ACC112 (cell line): ENCODE measurements at regions not wholly inside any gene's neighbourhood (a gene's known extent, or its start where the extent isn't known, plus 50 kb on each side); places are given as distances from the start of the nearest gene placed in this dataset.

Experiments
- H2AFZ ChIP-seq: fragments of 200-600 bp; sonication (generic); one replicate; pipeline ENCODE4 v1.6.0; 2017; ENCODE audit warnings: antibody characterized with exemption, low read length; ENCODE audit not compliant: unreplicated experiment
- H3K27ac ChIP-seq: fragments of 200-600 bp; sonication (generic); 2 replicates; pipeline ENCODE4 v1.5.1; 2014; ENCODE audit warnings: low read depth, mild to moderate bottlenecking, antibody characterized with exemption, low read length, moderate library complexity
- H3K27me3 ChIP-seq: fragments of 200-600 bp; sonication (generic); 2 replicates; pipeline ENCODE4 v1.6.1; 2014; ENCODE audit warnings: mild to moderate bottlenecking, antibody characterized with exemption, low read length, moderate library complexity, mixed read lengths; ENCODE audit not compliant: insufficient read depth
- H3K36me3 ChIP-seq: fragments of 200-600 bp; sonication (generic); 2 replicates; pipeline ENCODE4 v1.6.1; 2016; ENCODE audit warnings: mild to moderate bottlenecking, antibody characterized with exemption, low read length, moderate library complexity, mixed read lengths; ENCODE audit not compliant: insufficient read depth
- H3K4me1 ChIP-seq: fragments of 200-600 bp; sonication (generic); one replicate; pipeline ENCODE4 v1.6.1; 2016; ENCODE audit warnings: low read length, mixed read lengths; ENCODE audit not compliant: insufficient read depth, unreplicated experiment, control insufficient read depth
- H3K4me3 ChIP-seq: fragments of 200-600 bp; sonication (generic); 2 replicates; pipeline ENCODE4 v1.5.1; 2014; ENCODE audit warnings: mild to moderate bottlenecking, low read depth, low read length
- H3K79me2 ChIP-seq: fragments of 200-600 bp; sonication (generic); one replicate; pipeline ENCODE4 v1.6.0; 2016; ENCODE audit warnings: low read length; ENCODE audit not compliant: control insufficient read depth, unreplicated experiment, insufficient read depth

GRCh38 chr18:67273288-67273687 is 243.2 kb downstream of the DSEL start:
- Histone ChIP-seq H3K27ac (no peak overlapping the region), H3K4me1 (peaks cover 15% of the 10 kb centered on the region), H3K79me2 (no peaks in the 10 kb centered on the region), H3K27me3 (no peaks in the 10 kb centered on the region), H3K36me3 (peaks cover 4% of the 10 kb centered on the region; the same call in 1 of the 2 replicates), H3K4me3 (no peak overlapping the region), H2AFZ (no peak overlapping the region)

GRCh38 chr18:67269206-67269605 is 247.3 kb downstream of the DSEL start:
- peaks cover 8% of the 10 kb centered on the region; the same call in 1 of the 2 replicates for H3K36me3 ChIP-seq
- peaks cover 37% of the 10 kb centered on the region for H3K4me1 ChIP-seq
- H3K27me3 ChIP-seq = no peaks in the 10 kb centered on the region
- no peak overlapping the region for H3K27ac ChIP-seq
- H2AFZ ChIP-seq = no peak overlapping the region
- no peaks in the 10 kb centered on the region for H3K79me2 ChIP-seq
- no peak overlapping the region for H3K4me3 ChIP-seq

GRCh38 chr18:67268530-67268929 is 248.0 kb downstream of the DSEL start:
- H2AFZ ChIP-seq = no peak overlapping the region
- no peaks in the 10 kb centered on the region for H3K27me3 ChIP-seq
- no peaks in the 10 kb centered on the region for H3K79me2 ChIP-seq
- peak overlapping the region; percentile 100 for H3K27ac ChIP-seq
- H3K4me1 ChIP-seq = peaks cover 40% of the 10 kb centered on the region
- peaks cover 8% of the 10 kb centered on the region; the same call in 1 of the 2 replicates for H3K36me3 ChIP-seq
- no peak overlapping the region for H3K4me3 ChIP-seq

- Histone ChIP-seq H3K27me3 (no peaks in the 10 kb centered on the region), H3K4me1 (peaks cover 40% of the 10 kb centered on the region), H3K27ac (peak overlapping the region; percentile 100), H3K36me3 (peaks cover 8% of the 10 kb centered on the region; the same call in 1 of the 2 replicates), H3K4me3 (peak overlapping the region; percentile 57), H3K79me2 (no peaks in the 10 kb centered on the region), H2AFZ (peak overlapping the region; percentile 3)
Observed at GRCh38 chr18:67266246-67267237, 250.0 kb downstream of the DSEL start.

- peaks cover 40% of the 10 kb centered on the region for H3K4me1 ChIP-seq
- peak overlapping the region; percentile 57 for H3K4me3 ChIP-seq
- peaks cover 8% of the 10 kb centered on the region; the same call in 1 of the 2 replicates for H3K36me3 ChIP-seq
- H3K79me2 ChIP-seq = no peaks in the 10 kb centered on the region
- peak overlapping the region; percentile 100 for H3K27ac ChIP-seq
- H2AFZ ChIP-seq = peak overlapping the region; percentile 16
- H3K27me3 ChIP-seq = no peaks in the 10 kb centered on the region
Observed at GRCh38 chr18:67265464-67266245, 250.9 kb downstream of the DSEL start.

GRCh38 chr18:67261931-67262552 is 254.5 kb downstream of the DSEL start:
- Histone ChIP-seq H3K27ac (no peak overlapping the region), H2AFZ (peak overlapping the region; percentile 55), H3K36me3 (no peaks in the 10 kb centered on the region), H3K79me2 (no peaks in the 10 kb centered on the region), H3K4me1 (peaks cover 27% of the 10 kb centered on the region), H3K27me3 (no peaks in the 10 kb centered on the region), H3K4me3 (no peak overlapping the region)

GRCh38 chr18:67260841-67261240 is 255.7 kb downstream of the DSEL start:
- Histone ChIP-seq H2AFZ (no peak overlapping the region), H3K4me1 (peaks cover 19% of the 10 kb centered on the region), H3K27ac (no peak overlapping the region)

GRCh38 chr18:67250776-67251424 is 265.6 kb downstream of the DSEL start:
- H3K27ac ChIP-seq = no peak overlapping the region
- H3K4me1 ChIP-seq = no peaks in the 10 kb centered on the region
- no peaks in the 10 kb centered on the region for H3K79me2 ChIP-seq
- no peak overlapping the region for H2AFZ ChIP-seq
- H3K4me3 ChIP-seq = no peak overlapping the region
- no peaks in the 10 kb centered on the region for H3K27me3 ChIP-seq
- H3K36me3 ChIP-seq = no peaks in the 10 kb centered on the region

More at GRCh38 chr18:67260841-67261240, 255.7 kb downstream of the DSEL start:
- Histone ChIP-seq H3K27me3 (no peaks in the 10 kb centered on the region), H3K36me3 (no peaks in the 10 kb centered on the region), H3K79me2 (no peaks in the 10 kb centered on the region), H3K4me3 (no peak overlapping the region)

- H3K79me2 ChIP-seq = no peaks in the 10 kb centered on the region
- H3K36me3 ChIP-seq = no peaks in the 10 kb centered on the region
- peak overlapping the region; percentile 72 for H3K4me3 ChIP-seq
- no peaks in the 10 kb centered on the region for H3K27me3 ChIP-seq
- peak overlapping the region; percentile 77 for H3K27ac ChIP-seq
- H3K4me1 ChIP-seq = peaks cover 6% of the 10 kb centered on the region
- H2AFZ ChIP-seq = peak overlapping the region; percentile 98
Observed at GRCh38 chr18:67243799-67244587, 272.5 kb downstream of the DSEL start.
